HUDEP-2 (cell line): ENCODE measurements at regions not wholly inside any gene's neighbourhood (a gene's known extent, or its start where the extent isn't known, plus 50 kb on each side); places are given as distances from the start of the nearest gene placed in this dataset.
"Not testable (repeated sequence)": the region's sequence is repeated elsewhere in the genome, so short reads cannot be mapped to it uniquely, and the experiment has no call there.

ENCODE experiments used
- DNase-seq, 76 experiments: peaks; one replicate each; lab custom pipeline; 2025; ENCODE audit not compliant: unreplicated experiment in 76 of 76; lab: John Stamatoyannopoulos, UW

- no peak for DNase-seq
Measured at GRCh38 chr4:57943682-57944081, 833.5 kb upstream of the IGFBP7 start.

GRCh38 chr4:57937326-57937725, 827.1 kb upstream of the IGFBP7 start:
- DNase-seq = not testable (repeated sequence)

DNA sequence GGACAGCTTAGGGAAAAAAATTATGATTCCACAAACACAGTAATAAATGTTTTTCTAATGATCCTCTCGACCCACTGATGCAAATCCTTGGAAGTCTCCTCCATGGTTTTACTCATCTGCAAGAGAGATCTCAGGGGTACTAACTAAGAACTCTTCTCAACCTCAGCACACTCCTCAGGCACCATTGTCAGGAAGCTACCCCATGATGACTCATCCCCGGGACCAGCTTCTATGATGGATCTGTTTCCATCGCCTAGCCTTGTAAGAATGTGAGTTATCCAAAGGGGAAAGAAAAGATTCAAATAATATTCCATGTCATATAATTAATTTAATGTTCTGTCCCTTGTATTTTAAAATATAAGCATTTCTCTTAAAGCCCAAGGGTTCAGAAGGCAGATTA, 816.1 kb upstream of the IGFBP7 start:
- no peak for DNase-seq

GRCh38 chr4:57924951-57925350, 814.8 kb upstream of the IGFBP7 start:
- no peak for DNase-seq

- DNase-seq = no peak
Measured at GRCh38 chr4:57916479-57916878, 806.3 kb upstream of the IGFBP7 start.

DNA sequence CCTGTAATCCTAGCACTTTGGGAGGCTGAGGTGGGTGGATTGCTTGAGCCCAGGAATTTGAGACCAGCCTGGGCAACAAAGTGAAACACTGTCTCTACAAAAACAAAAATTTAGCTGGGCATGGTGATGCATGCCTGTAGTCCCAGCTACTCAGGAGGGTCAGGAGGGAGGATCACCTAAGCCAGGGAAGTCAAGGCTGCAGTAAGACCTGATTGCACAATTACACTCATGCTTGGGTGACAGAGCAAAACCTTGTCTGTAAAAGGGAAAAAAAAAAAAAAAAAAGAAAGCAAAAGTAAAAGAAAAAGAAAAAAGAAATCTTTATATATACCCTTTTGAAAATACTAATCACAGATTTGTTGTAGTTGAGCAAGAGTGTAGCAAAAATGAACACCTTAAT, 801.0 kb upstream of the IGFBP7 start:
- no peak for DNase-seq

- no peak for DNase-seq
Measured at GRCh38 chr4:57910151-57910550, 800.0 kb upstream of the IGFBP7 start.

- no peak for DNase-seq
Measured at GRCh38 chr4:57905965-57906364, 795.8 kb upstream of the IGFBP7 start.

DNA sequence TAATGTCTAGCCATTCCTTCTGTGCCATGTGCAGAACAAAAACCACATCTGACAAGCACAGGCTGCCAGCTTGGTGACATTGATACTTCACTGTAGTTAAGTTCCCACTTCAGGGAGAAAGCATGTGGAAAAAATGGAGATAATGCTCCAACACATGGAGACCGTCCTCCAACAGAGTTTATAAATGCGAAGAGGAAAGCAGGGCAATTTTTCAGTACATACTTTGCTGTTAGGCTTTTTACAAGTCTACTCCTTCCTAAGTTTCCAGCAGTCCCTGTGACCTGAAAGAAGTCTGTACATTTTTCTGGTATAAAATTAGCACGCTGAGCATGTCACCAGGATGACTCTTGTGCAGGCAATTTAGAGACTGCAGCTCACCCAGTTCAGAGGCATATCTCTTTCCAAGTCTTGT, 766.9 kb upstream of the IGFBP7 start:
- DNase-seq = no peak

DNA sequence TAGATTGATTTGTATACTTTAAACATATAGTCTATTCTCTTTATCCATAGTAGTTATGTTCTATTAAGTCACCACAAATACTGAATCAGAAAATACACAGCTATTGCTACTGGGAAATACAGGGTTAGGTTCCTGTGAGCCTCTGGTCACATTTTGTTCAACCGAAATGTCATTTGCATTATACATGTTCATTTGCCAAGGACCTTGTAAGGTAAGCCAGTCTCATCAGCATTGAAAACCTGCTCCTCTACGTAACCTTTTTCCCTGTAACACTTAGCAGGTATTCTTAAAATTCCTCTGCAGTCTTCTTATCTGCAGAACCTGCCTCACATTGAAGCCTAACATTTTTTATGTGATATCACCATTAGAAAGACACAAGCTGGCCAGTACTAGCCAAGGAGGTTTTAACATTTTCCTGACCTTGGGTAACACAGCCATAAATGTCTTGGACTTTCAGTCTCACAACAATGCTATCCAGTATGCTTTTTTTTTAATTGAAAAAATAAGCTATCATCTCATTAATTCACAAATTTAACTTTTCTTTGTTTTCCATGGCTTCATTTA, 765.7 kb upstream of the IGFBP7 start:
- no peak for DNase-seq

- DNase-seq = no peak
Measured at GRCh38 chr4:57866468-57867171, 756.4 kb upstream of the IGFBP7 start.

- DNase-seq = no peak
Measured at GRCh38 chr4:57865264-57865663, 755.1 kb upstream of the IGFBP7 start.

- no peak for DNase-seq
Measured at GRCh38 chr4:57854748-57855147, 744.6 kb upstream of the IGFBP7 start.

GRCh38 chr4:57850141-57850540, 740.0 kb upstream of the IGFBP7 start:
- no peak for DNase-seq

DNA sequence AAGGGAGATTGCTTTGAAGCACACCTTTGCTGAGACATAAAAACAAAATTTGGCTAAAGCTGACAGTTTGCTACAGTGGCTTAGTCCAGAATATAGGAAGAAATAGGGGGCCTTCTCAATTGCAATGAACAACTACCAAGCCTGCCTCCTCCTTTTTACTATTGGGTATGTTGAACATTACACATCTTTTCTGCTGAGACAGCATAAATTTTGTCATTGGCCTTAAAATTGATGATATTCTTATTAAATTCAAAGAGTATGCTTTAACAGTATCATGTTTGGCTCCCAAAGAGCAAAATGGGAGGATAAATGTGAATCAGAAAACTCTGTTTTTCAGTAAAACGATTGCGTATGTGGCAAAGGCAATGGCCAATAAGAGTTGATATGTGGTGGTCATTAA, 721.9 kb upstream of the IGFBP7 start:
- no peak for DNase-seq

GRCh38 chr4:57789666-57790065, 679.5 kb upstream of the IGFBP7 start:
- no peak for DNase-seq

- no peak for DNase-seq
Measured at GRCh38 chr4:57777876-57778275, 667.7 kb upstream of the IGFBP7 start.

GRCh38 chr4:57774681-57775080, 664.5 kb upstream of the IGFBP7 start:
- DNase-seq = no peak

GRCh38 chr4:57774171-57774570, 664.0 kb upstream of the IGFBP7 start:
- DNase-seq = no peak

DNA sequence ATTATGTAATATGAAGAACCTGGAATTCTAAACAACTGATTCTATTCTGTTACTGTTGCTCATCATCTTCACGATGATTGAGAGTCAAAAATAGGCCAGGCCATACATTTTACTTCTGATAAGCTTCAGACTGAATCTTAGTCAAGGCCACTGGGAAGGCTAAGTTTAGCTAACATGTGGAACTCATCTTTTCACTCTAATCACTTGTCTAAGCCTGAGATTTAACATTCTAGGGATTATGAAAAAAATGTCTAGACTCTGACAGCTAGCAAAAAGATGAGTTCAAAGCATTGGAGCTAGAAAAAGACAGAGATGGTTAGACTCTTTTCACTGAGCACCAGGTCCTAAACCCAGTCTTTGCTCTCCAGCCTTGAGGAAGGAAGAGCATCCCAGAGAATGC, 656.2 kb upstream of the IGFBP7 start:
- DNase-seq = no peak

DNA sequence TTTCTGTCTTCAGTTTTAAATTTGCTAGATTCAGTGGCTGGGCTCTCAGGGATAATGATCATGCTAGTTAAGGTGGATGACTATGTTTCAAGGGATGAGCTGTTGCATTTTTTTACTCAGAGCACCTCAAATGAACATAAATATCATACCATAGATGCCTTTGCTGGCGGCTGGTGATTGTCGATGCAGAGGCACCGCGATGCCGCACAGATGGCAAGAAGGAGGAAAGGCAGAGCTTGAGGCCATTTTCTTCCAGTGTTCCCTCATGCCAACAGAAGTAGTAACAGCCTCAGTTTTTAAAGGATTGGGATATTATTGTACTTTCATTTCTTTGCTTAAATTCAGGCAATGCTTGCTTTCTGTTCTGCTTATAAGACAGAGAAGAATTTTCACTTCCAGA, 654.7 kb upstream of the IGFBP7 start:
- DNase-seq = no peak

GRCh38 chr4:57763070-57763469, 652.9 kb upstream of the IGFBP7 start:
- DNase-seq = no peak
